Endothelial cell (in vitro differentiated cells): ENCODE measurements at regions not wholly inside any gene's neighbourhood (a gene's known extent, or its start where the extent isn't known, plus 50 kb on each side); places are given as distances from the start of the nearest gene placed in this dataset.

Experiments used
- DNase-seq: peaks from one replicate; pipeline ENCODE4 v3.0.0; 2021; ENCODE audit warnings: low spot score
- H3K27ac Mint-ChIP-seq: one replicate; pipeline ENCODE4 v1.8.0; 2021; ENCODE audit warnings: mixed read lengths, inconsistent platforms; ENCODE audit not compliant: unreplicated experiment
- H3K27me3 Mint-ChIP-seq: one replicate; pipeline ENCODE4 v1.8.0; 2021; ENCODE audit warnings: mild to moderate bottlenecking, moderate library complexity, mixed read lengths, inconsistent platforms; ENCODE audit not compliant: unreplicated experiment
- H3K36me3 Mint-ChIP-seq: one replicate; pipeline ENCODE4 v1.8.0; 2021; ENCODE audit warnings: mild to moderate bottlenecking, low read depth, mixed read lengths, inconsistent platforms; ENCODE audit not compliant: unreplicated experiment
- H3K4me1 Mint-ChIP-seq: one replicate; pipeline ENCODE4 v1.8.0; 2021; ENCODE audit warnings: mild to moderate bottlenecking, mixed read lengths, inconsistent platforms; ENCODE audit not compliant: unreplicated experiment
- H3K4me3 Mint-ChIP-seq: one replicate; pipeline ENCODE4 v1.8.0; 2021; ENCODE audit warnings: mild to moderate bottlenecking, mixed read lengths, inconsistent platforms; ENCODE audit not compliant: unreplicated experiment
- H3K9me3 Mint-ChIP-seq: one replicate; pipeline ENCODE4 v1.8.0; 2021; ENCODE audit warnings: mixed read lengths, inconsistent platforms; ENCODE audit not compliant: unreplicated experiment
- CTCF ChIP-seq: fragments of 200-600 bp; sonication (generic); IDR thresholded peaks from one replicate; pipeline ENCODE4 v1.5.0; 2021; ENCODE audit warnings: antibody characterized with exemption; ENCODE audit not compliant: unreplicated experiment

DNA sequence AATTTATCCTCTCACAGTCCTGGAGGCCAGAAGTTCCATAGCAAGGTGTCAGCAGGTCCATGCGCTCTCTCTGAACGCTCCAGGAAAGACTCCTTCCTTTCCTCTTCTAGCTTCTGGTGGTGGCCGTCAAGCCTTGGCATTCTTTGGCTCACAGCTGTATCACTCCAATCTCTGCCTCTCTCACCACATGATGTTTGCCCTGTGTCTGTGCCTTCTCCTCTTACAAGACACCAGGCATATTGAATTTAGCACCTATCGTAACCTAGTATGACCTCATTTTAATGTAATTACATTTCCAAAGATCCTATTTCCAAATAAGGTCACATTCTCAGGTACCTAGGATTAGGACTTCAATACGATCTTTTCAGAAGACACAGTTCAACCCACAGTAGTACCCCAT lies 428.5 kb downstream of the CD83 start:
- H3K36me3 Mint-ChIP-seq, result no peaks in the 10 kb centered on the region
- no peak overlapping the region for H3K27ac Mint-ChIP-seq
- no peaks in the 10 kb centered on the region for H3K9me3 Mint-ChIP-seq
- no peak for DNase-seq
- H3K27me3 Mint-ChIP-seq, result no peaks in the 10 kb centered on the region
- H3K4me3 Mint-ChIP-seq, result no peak overlapping the region
- no peaks in the 10 kb centered on the region for H3K4me1 Mint-ChIP-seq
- TF ChIP-seq CTCF, result no peak

GRCh38 chr6:14547284-14547998 lies 429.9 kb downstream of the CD83 start:
- no peak overlapping the region for H3K27ac Mint-ChIP-seq
- no peak for DNase-seq
- TF ChIP-seq CTCF, result no peak

GRCh38 chr6:14549304-14549770 lies 431.8 kb downstream of the CD83 start:
- no peak overlapping the region for H3K4me3 Mint-ChIP-seq
- no peaks in the 10 kb centered on the region for H3K9me3 Mint-ChIP-seq
- H3K27ac Mint-ChIP-seq, result no peak overlapping the region
- no peak for TF ChIP-seq CTCF
- H3K27me3 Mint-ChIP-seq, result no peaks in the 10 kb centered on the region
- no peak for DNase-seq
- no peaks in the 10 kb centered on the region for H3K4me1 Mint-ChIP-seq
- no peaks in the 10 kb centered on the region for H3K36me3 Mint-ChIP-seq

More at GRCh38 chr6:14547284-14547998, 429.9 kb downstream of the CD83 start:
- H3K4me3 Mint-ChIP-seq, result no peak overlapping the region
- no peaks in the 10 kb centered on the region for H3K4me1 Mint-ChIP-seq
- H3K27me3 Mint-ChIP-seq, result no peaks in the 10 kb centered on the region
- no peaks in the 10 kb centered on the region for H3K9me3 Mint-ChIP-seq
- H3K36me3 Mint-ChIP-seq, result no peaks in the 10 kb centered on the region

GRCh38 chr6:14549871-14550270 lies 432.3 kb downstream of the CD83 start:
- Mint-ChIP-seq H3K4me1 (no peaks in the 10 kb centered on the region), H3K4me3 (no peak overlapping the region), H3K27ac (no peak overlapping the region), H3K27me3 (no peaks in the 10 kb centered on the region), H3K36me3 (no peaks in the 10 kb centered on the region), H3K9me3 (no peaks in the 10 kb centered on the region)
- no peak for DNase-seq
- no peak for TF ChIP-seq CTCF

DNA sequence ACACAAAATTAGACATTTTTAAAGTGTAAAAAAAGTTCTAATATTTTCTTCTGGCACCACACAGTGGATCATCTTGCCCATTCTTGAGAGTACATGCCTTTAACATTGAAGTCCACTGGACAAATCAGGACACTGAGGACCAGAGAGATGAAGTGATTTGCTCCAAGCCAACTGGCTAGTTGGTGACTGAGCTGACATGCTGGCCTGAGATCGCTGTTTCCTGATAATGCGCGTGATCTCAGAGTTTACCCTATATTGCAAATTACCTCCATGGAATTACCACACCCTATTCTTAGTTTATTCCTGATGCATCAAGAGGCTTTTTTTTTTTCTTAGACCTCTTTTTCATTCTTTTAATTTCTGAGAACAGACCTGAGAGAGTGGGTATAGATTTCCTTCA lies 432.8 kb downstream of the CD83 start:
- no peak overlapping the region for H3K27ac Mint-ChIP-seq
- DNase-seq, result no peak
- no peak overlapping the region for H3K4me3 Mint-ChIP-seq
- H3K27me3 Mint-ChIP-seq, result no peaks in the 10 kb centered on the region
- no peaks in the 10 kb centered on the region for H3K36me3 Mint-ChIP-seq
- H3K4me1 Mint-ChIP-seq, result no peaks in the 10 kb centered on the region
- no peaks in the 10 kb centered on the region for H3K9me3 Mint-ChIP-seq
- TF ChIP-seq CTCF, result no peak
